ENCODE measurements at regions not wholly inside any gene's neighbourhood (a gene's known extent, or its start where the extent isn't known, plus 50 kb on each side); places are given as distances from the start of the nearest gene placed in this dataset.

GRCh38 chr2:2633017-2633416 lies 301.9 kb upstream of the MYT1L start:
- no peak for TF ChIP-seq REST (IDR thresholded peaks at IDR 0.05; ENCODE audit: low read depth)
- TF ChIP-seq EZH2 (IDR thresholded peaks at IDR 0.05), result no peak
- TF ChIP-seq YY1 (IDR thresholded peaks at IDR 0.05; ENCODE audit: extremely low read depth, insufficient replicate concordance, low read depth, low read length), result no peak
- TF ChIP-seq SIN3A (IDR thresholded peaks at IDR 0.05; ENCODE audit: low read depth), result no peak
- no peak for TF ChIP-seq ZFX (IDR thresholded peaks at IDR 0.05)
- TF ChIP-seq ATF3 (IDR thresholded peaks at IDR 0.05), result no peak
- no peak for TF ChIP-seq TCF7L2 (IDR thresholded peaks at IDR 0.05; ENCODE audit: borderline replicate concordance, extremely low read depth, insufficient read depth, insufficient read length)
- TF ChIP-seq, protein P1, sequence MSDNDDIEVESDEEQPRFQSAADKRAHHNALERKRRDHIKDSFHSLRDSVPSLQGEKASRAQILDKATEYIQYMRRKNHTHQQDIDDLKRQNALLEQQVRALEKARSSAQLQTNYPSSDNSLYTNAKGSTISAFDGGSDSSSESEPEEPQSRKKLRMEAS (IDR thresholded peaks at IDR 0.05), result no peak
- TF ChIP-seq EZH2phosphoT487 (IDR thresholded peaks at IDR 0.05; ENCODE audit: borderline replicate concordance), result no peak
- no peak for TF ChIP-seq FOSL1 (IDR thresholded peaks at IDR 0.05; ENCODE audit: low read depth)
- no peak for TF ChIP-seq CEBPB (IDR thresholded peaks at IDR 0.05; ENCODE audit: low read depth)
- TF ChIP-seq, protein P2, sequence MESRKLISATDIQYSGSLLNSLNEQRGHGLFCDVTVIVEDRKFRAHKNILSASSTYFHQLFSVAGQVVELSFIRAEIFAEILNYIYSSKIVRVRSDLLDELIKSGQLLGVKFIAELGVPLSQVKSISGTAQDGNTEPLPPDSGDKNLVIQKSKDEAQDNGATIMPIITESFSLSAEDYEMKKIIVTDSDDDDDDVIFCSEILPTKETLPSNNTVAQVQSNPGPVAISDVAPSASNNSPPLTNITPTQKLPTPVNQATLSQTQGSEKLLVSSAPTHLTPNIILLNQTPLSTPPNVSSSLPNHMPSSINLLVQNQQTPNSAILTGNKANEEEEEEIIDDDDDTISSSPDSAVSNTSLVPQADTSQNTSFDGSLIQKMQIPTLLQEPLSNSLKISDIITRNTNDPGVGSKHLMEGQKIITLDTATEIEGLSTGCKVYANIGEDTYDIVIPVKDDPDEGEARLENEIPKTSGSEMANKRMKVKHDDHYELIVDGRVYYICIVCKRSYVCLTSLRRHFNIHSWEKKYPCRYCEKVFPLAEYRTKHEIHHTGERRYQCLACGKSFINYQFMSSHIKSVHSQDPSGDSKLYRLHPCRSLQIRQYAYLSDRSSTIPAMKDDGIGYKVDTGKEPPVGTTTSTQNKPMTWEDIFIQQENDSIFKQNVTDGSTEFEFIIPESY (IDR thresholded peaks at IDR 0.05; ENCODE audit: extremely low read depth, insufficient replicate concordance, low read length), result no peak
- no peak for TF ChIP-seq SP1 (IDR thresholded peaks at IDR 0.05; ENCODE audit: low read depth)
- no peak for TF ChIP-seq RAD21 (IDR thresholded peaks at IDR 0.05; ENCODE audit: low read depth)

More at GRCh38 chr2:2633017-2633416, 301.9 kb upstream of the MYT1L start:
- Histone ChIP-seq H3K27me3 (ENCODE audit: insufficient read depth, low read length) (no peaks in the 10 kb centered on the region), H4K20me1 (ENCODE audit: insufficient read depth) (no peaks in the 10 kb centered on the region), H2AFZ (ENCODE audit: low read depth, low read length, poor library complexity, severe bottlenecking) (no peak overlapping the region), H3K79me2 (ENCODE audit: insufficient read depth, low read length) (no peaks in the 10 kb centered on the region), H3K9me2 (ENCODE audit: insufficient read depth) (no peaks in the 10 kb centered on the region), H3K36me3 (ENCODE audit: control insufficient read depth in 1 of 2, insufficient read depth in 2 of 2, low read length in 2 of 2) (no peaks in the 10 kb centered on the region), H3K27ac (ENCODE audit: low read depth, low read length) (no peak overlapping the region), H3K9me3 (ENCODE audit: control insufficient read depth in 1 of 2, insufficient read depth in 1 of 2, low read depth in 1 of 2, low read length in 2 of 2) (no peaks in the 10 kb centered on the region), H3K9ac (ENCODE audit: low read length) (no peak overlapping the region), H3K4me2 (ENCODE audit: low read length) (no peak overlapping the region), H3K4me3 (replicated peaks in 1 of 2; ENCODE audit: low read depth in 1 of 2, low read length in 2 of 2) (no peak overlapping the region), H3K4me1 (ENCODE audit: control insufficient read depth in 1 of 2, insufficient read depth in 2 of 2, low read length in 2 of 2) (no peaks in the 10 kb centered on the region)
- ChIA-PET POLR2A (no interaction called here), CTCF (no interaction called here), RAD21 (ENCODE audit: low non-redundant PET in 1 of 2, low total read pairs in 2 of 2, uncharacterized antibody in 2 of 2, unreplicated experiment in 2 of 2) (no interaction called here)
- ATAC-seq (no peak), DNase-seq (ENCODE audit: low read depth, low spot score) (no peak)
- BruUV-seq (replicated peaks), result no TSS peak
- intact Hi-C loops (cut with micrococcal nuclease), result no loop called here

Data from HCT116 (cell line).